ENCODE measurements at regions not wholly inside any gene's neighbourhood (a gene's known extent, or its start where the extent isn't known, plus 50 kb on each side); places are given as distances from the start of the nearest gene placed in this dataset.
A peak's percentile ranks its signal among the peaks of the same experiment; 100 is the strongest.
"Not testable (repeated sequence)": the region's sequence is repeated elsewhere in the genome, so short reads cannot be mapped to it uniquely, and the experiment has no call there.

DNA sequence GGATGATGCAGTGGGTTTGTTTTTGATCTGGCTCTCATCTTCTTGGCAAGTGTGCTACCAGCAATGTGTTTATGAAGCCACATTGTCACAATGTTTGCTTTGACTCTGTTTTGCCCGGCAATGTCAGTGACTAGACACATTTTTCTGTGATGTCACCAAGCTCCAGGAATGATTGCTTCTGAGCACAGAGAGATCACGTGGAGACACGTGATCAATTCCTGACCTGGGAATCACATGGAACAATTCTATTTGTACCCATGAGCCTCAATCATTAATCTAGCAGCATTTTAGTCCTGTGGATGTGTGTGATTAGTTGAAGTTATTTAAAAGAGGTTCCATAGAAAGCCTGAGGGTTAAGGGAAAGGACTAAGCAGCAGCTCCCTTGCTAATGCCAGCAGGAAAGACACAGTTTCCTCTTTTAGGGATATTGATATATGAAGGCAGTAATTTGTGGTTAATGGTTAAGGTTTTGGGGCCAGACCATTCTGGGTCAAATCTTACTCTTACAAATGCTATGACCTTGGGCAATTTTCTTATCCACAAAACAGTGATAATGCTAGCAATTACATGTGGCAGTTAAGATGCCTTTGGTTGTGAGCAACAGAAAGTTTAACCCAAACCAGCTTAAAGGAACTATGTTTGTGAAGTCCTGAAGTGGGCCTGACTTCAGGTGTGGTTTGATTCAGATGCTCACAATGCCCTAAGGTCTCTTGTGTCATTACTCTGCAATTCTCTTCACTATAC is 59.0 kb downstream of the FASLG start:
- no peak for DNase-seq (ENCODE audit: low read depth)

- DNase-seq (ENCODE audit: low read depth): no peak
Measured at GRCh38 chr1:172719066-172719627, 60.2 kb downstream of the FASLG start.

- peak; percentile 34 for DNase-seq (ENCODE audit: low read depth)
Measured at GRCh38 chr1:172719694-172720138, 60.8 kb downstream of the FASLG start.

- no peak for DNase-seq (ENCODE audit: low read depth)
Measured at GRCh38 chr1:172720339-172720738, 61.4 kb downstream of the FASLG start.

- no peak for DNase-seq (ENCODE audit: low read depth)
Measured at GRCh38 chr1:172723251-172723650, 64.3 kb downstream of the FASLG start.

DNA sequence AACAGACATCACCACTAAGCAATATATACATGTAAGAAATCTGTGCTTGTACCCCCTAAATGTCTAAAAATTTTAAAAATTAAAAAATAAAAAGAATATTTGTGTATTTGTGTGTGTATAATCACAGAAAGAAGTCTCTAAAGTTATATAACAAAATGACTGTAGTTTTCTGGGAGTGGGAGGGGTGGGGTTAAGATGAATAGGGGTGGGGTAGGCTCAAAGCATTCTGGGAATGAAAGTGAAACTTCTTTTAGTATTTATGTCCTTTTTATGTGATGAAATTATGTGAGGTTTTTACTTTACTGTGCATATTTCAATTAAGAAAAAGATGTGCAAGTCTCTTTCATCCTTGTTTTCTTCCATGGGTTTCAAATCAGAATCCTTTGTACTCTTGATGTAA is 65.3 kb downstream of the FASLG start:
- no peak for DNase-seq (ENCODE audit: low read depth)

- no peak for DNase-seq (ENCODE audit: low read depth)
Measured at GRCh38 chr1:172724765-172725613, 66.1 kb downstream of the FASLG start.

DNA sequence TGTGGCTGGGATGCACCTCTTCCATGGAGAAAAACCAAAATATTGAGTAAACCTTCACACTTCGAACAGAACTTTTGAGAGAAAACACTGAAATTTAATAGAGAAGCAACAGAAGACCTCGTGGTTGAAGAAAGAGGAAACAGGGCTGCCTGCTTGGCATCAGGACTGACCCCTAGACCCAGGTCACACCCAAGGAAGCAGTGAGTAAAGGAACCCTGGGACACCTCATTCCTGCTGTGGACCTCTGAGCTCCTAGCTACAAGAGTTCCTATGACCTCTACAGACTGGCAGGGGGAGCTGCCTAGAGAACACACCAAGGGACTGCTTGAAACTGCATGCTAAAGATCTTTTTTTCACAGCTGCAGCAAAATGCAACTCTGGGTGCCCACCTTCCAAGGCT is 67.8 kb downstream of the FASLG start:
- DNase-seq (ENCODE audit: low read depth): no peak

- DNase-seq (ENCODE audit: low read depth): no peak
Measured at GRCh38 chr1:172727275-172727857, 68.5 kb downstream of the FASLG start.

GRCh38 chr1:172727956-172728603 is 69.2 kb downstream of the FASLG start:
- no peak for DNase-seq (ENCODE audit: low read depth)

DNA sequence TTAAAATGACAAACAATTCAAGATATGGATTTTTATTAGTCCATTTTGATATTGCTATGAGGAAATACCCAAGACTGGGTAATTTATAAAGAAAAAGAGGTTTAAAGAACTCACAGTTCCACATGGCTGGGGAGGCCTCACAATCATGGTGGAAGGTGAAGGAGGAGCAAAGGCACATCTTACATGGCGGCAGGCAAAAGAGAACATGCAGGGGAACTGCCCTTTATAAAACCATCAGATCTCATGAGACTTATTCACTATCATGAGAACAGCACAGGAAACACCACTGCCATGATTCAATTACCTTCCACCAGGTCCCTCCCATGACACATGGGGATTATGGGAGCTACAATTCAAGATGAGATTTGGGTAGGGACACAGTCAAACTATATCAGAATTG is 69.8 kb downstream of the FASLG start:
- not testable (repeated sequence) for DNase-seq (ENCODE audit: low read depth)

DNA sequence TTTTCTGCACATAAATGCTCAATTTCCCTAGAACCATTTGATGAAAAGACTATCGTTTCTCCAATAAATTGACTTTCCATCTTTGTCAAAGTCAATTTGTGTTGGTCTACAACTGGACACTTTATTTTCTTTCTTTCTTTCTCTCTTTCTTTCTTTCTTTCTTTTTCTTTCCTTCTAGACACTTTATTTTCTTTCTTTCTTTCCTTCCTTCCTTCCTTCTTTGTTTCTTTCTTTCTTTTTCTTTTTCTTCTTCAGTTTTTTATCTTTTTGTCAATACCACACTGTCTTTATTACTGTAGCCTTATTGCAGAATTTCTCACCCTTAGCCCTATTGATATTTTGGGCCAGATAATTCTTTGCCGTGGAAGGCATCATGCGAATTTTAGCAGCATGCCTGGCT is 73.5 kb downstream of the FASLG start:
- DNase-seq (ENCODE audit: low read depth): no peak

DNA sequence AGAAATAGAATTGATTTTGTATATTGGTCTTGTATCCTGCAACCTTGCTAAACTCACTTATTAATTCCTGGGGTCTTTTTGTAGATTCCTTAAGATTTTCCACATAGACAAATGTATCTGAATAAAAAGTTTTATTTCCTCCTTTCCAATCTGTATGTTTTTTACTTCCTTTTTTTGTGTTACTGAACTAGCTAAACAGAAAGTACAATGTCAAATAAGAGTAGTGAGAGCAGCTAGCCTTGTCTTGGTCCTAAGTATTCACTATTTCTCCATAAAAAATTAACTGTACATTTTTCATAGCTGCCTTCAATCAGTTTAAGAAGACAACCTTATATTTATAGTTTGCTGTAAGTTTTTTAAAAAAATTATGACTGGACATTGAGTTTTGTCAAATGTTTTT is 74.9 kb downstream of the FASLG start:
- no peak for DNase-seq (ENCODE audit: low read depth)

DNA sequence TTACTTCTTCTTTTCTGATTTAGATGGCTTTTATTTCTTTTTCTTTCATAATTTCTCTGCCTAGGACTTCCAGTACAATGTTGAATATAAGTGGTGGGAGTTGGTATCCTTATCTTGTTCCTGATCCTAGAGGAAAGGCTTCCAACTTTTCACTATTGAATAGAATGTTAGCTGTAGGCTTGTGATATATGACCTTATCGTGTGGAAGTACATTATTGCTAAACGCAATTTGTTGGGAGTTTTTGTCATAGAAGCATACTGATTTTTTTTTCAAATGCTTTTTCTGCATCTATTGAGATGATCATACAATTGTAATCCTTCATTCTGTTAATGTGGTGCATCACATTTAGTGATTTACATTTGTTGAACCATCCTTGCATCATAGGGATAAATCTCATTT is 79.5 kb downstream of the FASLG start:
- no peak for DNase-seq (ENCODE audit: low read depth)

- no peak for DNase-seq (ENCODE audit: low read depth)
Measured at GRCh38 chr1:172742599-172743500, 83.9 kb downstream of the FASLG start.

- DNase-seq (ENCODE audit: low read depth): peak; percentile 68
Measured at GRCh38 chr1:172745014-172745413, 86.1 kb downstream of the FASLG start.

GRCh38 chr1:172746091-172746949 is 87.4 kb downstream of the FASLG start:
- DNase-seq (ENCODE audit: low read depth): peak; percentile 94

DNA sequence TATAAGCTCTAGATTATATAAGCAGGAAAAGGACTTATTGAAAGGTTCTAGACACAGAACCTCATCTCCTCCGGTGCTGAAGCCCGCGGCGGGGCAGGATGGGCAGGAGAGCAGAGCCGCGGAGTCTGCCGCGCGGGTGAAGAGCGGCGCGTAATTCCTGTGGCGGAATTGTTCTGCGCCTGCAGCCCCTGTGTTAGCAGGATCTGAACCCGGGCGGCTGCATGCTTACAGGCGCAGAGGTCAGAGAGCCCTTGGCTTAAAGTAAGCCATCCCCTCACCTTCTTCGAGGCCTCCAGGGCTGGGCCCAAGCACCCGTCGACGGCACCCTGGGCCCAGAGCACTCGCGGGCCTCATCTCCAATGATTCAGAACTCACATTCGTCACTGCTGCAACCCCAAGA is 89.3 kb downstream of the FASLG start:
- no peak for DNase-seq (ENCODE audit: low read depth)

DNA sequence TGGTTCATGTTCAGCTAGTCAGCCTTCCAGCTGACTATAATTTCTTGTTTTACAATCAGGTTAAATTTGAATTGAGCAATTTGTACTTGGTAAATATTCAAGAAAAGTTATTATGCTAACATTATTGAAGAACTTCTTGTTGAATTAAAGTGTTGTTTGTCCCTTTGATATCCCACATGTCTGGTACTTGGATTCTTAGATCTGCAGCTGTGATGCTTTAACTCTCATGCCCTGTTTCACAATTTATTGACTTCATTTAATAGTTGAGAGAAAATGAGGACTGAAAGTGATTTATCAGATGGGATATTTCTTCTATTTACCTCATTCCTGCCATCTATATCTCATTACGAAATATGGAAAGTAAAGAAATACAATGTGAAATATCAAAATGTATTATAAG is 92.8 kb downstream of the FASLG start:
- DNase-seq (ENCODE audit: low read depth): no peak

- no peak for DNase-seq (ENCODE audit: low read depth)
Measured at GRCh38 chr1:172753964-172754363, 95.1 kb downstream of the FASLG start.
